Glutamatergic neuron (in vitro differentiated cells): ENCODE measurements at regions not wholly inside any gene's neighbourhood (a gene's known extent, or its start where the extent isn't known, plus 50 kb on each side); places are given as distances from the start of the nearest gene placed in this dataset.

Experiments used
- DNase-seq: peaks from one replicate; pipeline ENCODE4 v3.0.0; 2022
- H3K27ac Mint-ChIP-seq: one replicate; pipeline ENCODE4 v1.8.0; 2020; ENCODE audit warnings: mild to moderate bottlenecking, mixed read lengths, inconsistent platforms; ENCODE audit not compliant: unreplicated experiment
- H3K27me3 Mint-ChIP-seq: one replicate; pipeline ENCODE4 v1.8.0; 2020; ENCODE audit warnings: mild to moderate bottlenecking, moderate library complexity, mixed read lengths, inconsistent platforms; ENCODE audit not compliant: unreplicated experiment
- H3K36me3 Mint-ChIP-seq: one replicate; pipeline ENCODE4 v1.8.0; 2020; ENCODE audit warnings: mild to moderate bottlenecking, mixed read lengths, inconsistent platforms; ENCODE audit not compliant: unreplicated experiment
- H3K4me1 Mint-ChIP-seq: one replicate; pipeline ENCODE4 v1.8.0; 2020; ENCODE audit warnings: mild to moderate bottlenecking, low read depth, mixed read lengths, inconsistent platforms; ENCODE audit not compliant: unreplicated experiment
- H3K4me3 Mint-ChIP-seq: one replicate; pipeline ENCODE4 v1.8.0; 2020; ENCODE audit warnings: mild to moderate bottlenecking, mixed read lengths, inconsistent platforms; ENCODE audit not compliant: unreplicated experiment
- H3K9me3 Mint-ChIP-seq: one replicate; pipeline ENCODE4 v1.8.0; 2020; ENCODE audit warnings: mild to moderate bottlenecking, moderate library complexity, mixed read lengths, inconsistent platforms; ENCODE audit not compliant: unreplicated experiment
- CTCF ChIP-seq: fragments of 200-600 bp; sonication (generic); IDR thresholded peaks from one replicate; pipeline ENCODE4 v1.5.0; 2021; ENCODE audit not compliant: partially characterized antibody, unreplicated experiment

DNA sequence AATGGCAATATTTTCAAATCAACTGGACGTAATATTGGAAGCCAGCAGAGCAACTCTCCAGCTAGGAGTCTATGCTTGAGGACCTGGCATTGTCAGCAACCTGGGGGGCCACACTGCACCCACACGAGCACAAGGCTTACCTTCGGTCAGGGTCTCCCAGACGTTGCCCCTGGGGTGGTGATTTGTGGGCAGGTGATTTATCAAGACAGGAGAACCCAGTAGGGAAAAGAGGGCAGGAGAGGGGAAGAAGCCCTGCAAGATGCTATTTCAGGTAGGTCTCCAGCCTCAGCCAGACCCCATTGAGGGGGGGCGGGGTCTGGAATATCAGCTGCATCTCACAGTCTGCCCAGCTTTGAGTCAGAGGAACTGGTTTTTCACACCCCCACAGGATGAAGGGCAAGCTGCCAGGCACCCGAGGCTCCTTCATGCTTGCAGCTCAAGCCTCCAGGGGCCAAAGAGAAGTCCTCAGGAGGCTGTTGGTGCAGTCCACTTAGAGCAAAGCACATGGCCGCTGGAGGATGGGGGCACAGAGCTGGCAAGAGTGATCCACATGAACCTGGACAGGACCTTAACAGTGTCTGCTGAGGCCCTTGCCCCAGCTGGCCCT is 80.9 kb upstream of the UQCRFS1 start:
- H3K4me1 Mint-ChIP-seq = peaks cover 6% of the 10 kb centered on the region
- peaks cover 1% of the 10 kb centered on the region for H3K9me3 Mint-ChIP-seq
- DNase-seq = no peak
- H3K36me3 Mint-ChIP-seq = peaks cover 4% of the 10 kb centered on the region
- H3K27ac Mint-ChIP-seq = no peak overlapping the region
- H3K27me3 Mint-ChIP-seq = no peaks in the 10 kb centered on the region
- no peak for TF ChIP-seq CTCF
- H3K4me3 Mint-ChIP-seq = no peak overlapping the region

GRCh38 chr19:29294343-29294811 is 81.4 kb upstream of the UQCRFS1 start:
- H3K9me3 Mint-ChIP-seq = peaks cover 1% of the 10 kb centered on the region
- DNase-seq = no peak
- TF ChIP-seq CTCF = no peak
- H3K4me3 Mint-ChIP-seq = no peak overlapping the region
- peaks cover 6% of the 10 kb centered on the region for H3K4me1 Mint-ChIP-seq
- H3K36me3 Mint-ChIP-seq = peaks cover 4% of the 10 kb centered on the region
- no peak overlapping the region for H3K27ac Mint-ChIP-seq
- no peaks in the 10 kb centered on the region for H3K27me3 Mint-ChIP-seq

- Mint-ChIP-seq H3K36me3 (peaks cover 4% of the 10 kb centered on the region), H3K27me3 (no peaks in the 10 kb centered on the region), H3K9me3 (peaks cover 1% of the 10 kb centered on the region), H3K27ac (no peak overlapping the region), H3K4me3 (no peak overlapping the region), H3K4me1 (peaks cover 3% of the 10 kb centered on the region)
- DNase-seq = no peak
- no peak for TF ChIP-seq CTCF
Observed at GRCh38 chr19:29295285-29295684, 82.3 kb upstream of the UQCRFS1 start.

GRCh38 chr19:29297381-29297780 is 84.4 kb upstream of the UQCRFS1 start:
- Mint-ChIP-seq H3K36me3 (peaks cover 13% of the 10 kb centered on the region), H3K27ac (no peak overlapping the region), H3K27me3 (no peaks in the 10 kb centered on the region), H3K9me3 (peaks cover 1% of the 10 kb centered on the region), H3K4me3 (no peak overlapping the region), H3K4me1 (no peaks in the 10 kb centered on the region)
- no peak for TF ChIP-seq CTCF
- no peak for DNase-seq

DNA sequence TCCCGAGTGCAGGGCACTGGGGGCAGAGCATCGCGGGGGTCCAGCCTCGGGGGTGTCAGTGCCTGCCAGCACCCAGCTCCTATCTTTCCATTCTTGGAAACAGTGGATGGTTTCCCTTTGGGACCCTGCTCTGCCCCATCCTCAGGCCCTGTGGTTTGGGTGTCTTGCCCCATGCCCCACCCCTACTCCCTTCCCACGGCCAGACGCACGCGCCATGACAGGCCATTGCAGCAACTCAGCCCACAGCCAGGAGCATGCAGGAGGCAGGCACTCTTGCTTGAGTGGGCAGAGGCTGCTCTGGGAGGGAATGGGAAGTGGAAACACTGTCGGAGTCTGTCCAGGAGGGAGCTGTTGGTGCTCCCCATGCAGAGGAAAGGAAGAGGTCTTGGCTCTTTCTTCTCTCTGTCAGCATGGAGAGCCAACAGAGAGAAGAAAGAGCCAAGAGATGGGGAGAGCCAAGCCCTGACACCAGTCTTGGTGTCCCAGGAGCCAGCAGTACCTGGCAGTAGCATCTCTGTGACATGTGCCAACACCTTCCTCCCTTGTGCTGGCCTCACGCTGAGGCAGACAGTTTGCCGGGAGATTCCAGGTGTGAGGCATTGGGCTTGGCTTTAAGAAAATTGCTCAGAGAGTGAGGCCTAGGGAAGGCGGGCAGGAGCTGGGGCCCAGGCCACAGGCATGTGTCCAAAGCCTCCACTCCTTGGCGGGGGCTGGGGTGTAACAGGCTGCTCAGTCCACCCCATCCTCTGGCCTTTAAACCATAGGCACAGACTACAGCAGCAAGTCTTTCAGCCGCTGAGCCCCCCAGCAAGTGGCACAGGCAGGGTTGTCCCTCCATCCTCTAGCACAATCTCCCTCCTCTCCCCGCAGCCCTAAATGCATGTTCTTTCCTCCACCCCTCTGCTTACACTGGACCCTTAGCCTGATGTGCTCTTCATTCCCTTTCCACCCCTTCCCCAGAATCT is 86.7 kb upstream of the UQCRFS1 start:
- no peaks in the 10 kb centered on the region for H3K27me3 Mint-ChIP-seq
- H3K4me3 Mint-ChIP-seq = no peak overlapping the region
- H3K4me1 Mint-ChIP-seq = no peaks in the 10 kb centered on the region
- peaks cover 9% of the 10 kb centered on the region for H3K36me3 Mint-ChIP-seq
- H3K27ac Mint-ChIP-seq = no peak overlapping the region
- TF ChIP-seq CTCF = no peak
- peaks cover 1% of the 10 kb centered on the region for H3K9me3 Mint-ChIP-seq
- no peak for DNase-seq
